ENCODE measurements at regions not wholly inside any gene's neighbourhood (a gene's known extent, or its start where the extent isn't known, plus 50 kb on each side); places are given as distances from the start of the nearest gene placed in this dataset.
A peak's percentile ranks its signal among the peaks of the same experiment; 100 is the strongest.

GRCh38 chr2:221635949-221636348 lies 63.8 kb upstream of the EPHA4 start:
- DNase-seq (ENCODE audit: low read depth in 1 of 2, low spot score in 2 of 2), result no peak
- CTCF ChIA-PET (ENCODE audit: partially characterized antibody), result interaction anchor here (0.7 kb wide), 1 partner anchor 198 kb away, joined by 3 read pairs; no protein-coding TSS in a partner anchor

More at GRCh38 chr2:221635949-221636348, 63.8 kb upstream of the EPHA4 start:
- H3K9ac ChIP-seq (replicated peaks in 1 of 4; ENCODE audit: extremely low read depth in 1 of 4, low read depth in 3 of 4, low read length in 3 of 4), result no peak overlapping the region
- no peak overlapping the region for H2AFZ ChIP-seq (ENCODE audit: low read length)
- no peak overlapping the region for H3K27ac ChIP-seq (ENCODE audit: low read depth, low read length)
- no peaks in the 10 kb centered on the region for H3K9me3 ChIP-seq (ENCODE audit: insufficient read depth in 2 of 2, low read depth in 1 of 2, low read length in 1 of 2)
- H2BK12ac ChIP-seq (ENCODE audit: low read depth, low read length), result no peak overlapping the region
- H3K56ac ChIP-seq (replicated peaks; ENCODE audit: insufficient read length, low read depth, low read length), result no peak overlapping the region
- no peak overlapping the region for H2AK5ac ChIP-seq (ENCODE audit: low read depth, low read length)
- H2BK15ac ChIP-seq (ENCODE audit: low read length), result no peak overlapping the region
- H3K4ac ChIP-seq (replicated peaks; ENCODE audit: insufficient read length, low read depth, low read length), result no peak overlapping the region
- no peak overlapping the region for H4K8ac ChIP-seq (ENCODE audit: extremely low read depth, insufficient read depth, low read length)
- no peaks in the 10 kb centered on the region for H3K79me1 ChIP-seq (ENCODE audit: low read depth, low read length)
- H4K91ac ChIP-seq (replicated peaks; ENCODE audit: insufficient read length, low read length), result no peak overlapping the region
- TF ChIP-seq, protein P1, sequence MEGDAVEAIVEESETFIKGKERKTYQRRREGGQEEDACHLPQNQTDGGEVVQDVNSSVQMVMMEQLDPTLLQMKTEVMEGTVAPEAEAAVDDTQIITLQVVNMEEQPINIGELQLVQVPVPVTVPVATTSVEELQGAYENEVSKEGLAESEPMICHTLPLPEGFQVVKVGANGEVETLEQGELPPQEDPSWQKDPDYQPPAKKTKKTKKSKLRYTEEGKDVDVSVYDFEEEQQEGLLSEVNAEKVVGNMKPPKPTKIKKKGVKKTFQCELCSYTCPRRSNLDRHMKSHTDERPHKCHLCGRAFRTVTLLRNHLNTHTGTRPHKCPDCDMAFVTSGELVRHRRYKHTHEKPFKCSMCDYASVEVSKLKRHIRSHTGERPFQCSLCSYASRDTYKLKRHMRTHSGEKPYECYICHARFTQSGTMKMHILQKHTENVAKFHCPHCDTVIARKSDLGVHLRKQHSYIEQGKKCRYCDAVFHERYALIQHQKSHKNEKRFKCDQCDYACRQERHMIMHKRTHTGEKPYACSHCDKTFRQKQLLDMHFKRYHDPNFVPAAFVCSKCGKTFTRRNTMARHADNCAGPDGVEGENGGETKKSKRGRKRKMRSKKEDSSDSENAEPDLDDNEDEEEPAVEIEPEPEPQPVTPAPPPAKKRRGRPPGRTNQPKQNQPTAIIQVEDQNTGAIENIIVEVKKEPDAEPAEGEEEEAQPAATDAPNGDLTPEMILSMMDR (IDR thresholded peaks at IDR 0.05; ENCODE audit: control extremely low read depth in 1 of 3, insufficient read depth in 1 of 3, low read depth in 1 of 3, low read length in 3 of 3), result peak in 2 of 3 experiments; percentile 9 to 27; a peak in 1 of 4 replicates
- TF ChIP-seq TCF12 (IDR thresholded peaks at IDR 0.05; ENCODE audit: low read depth, low read length) (no peak), SP2 (IDR thresholded peaks at IDR 0.05; ENCODE audit: low read length) (no peak), RAD21 (IDR thresholded peaks at IDR 0.05 in 1 of 2, conservative IDR thresholded peaks at IDR 0.05 in 1 of 2; ENCODE audit: low read depth in 2 of 2, low read length in 2 of 2) (peak; percentile 34 to 54), RBBP5 (IDR thresholded peaks at IDR 0.05; ENCODE audit: borderline replicate concordance, low read depth, low read length) (no peak), SRF (IDR thresholded peaks at IDR 0.05; ENCODE audit: low read depth, low read length) (no peak)
- no peak overlapping the region for H3K14ac ChIP-seq (ENCODE audit: insufficient read length)
- H4K5ac ChIP-seq (ENCODE audit: insufficient read length, low read depth, low read length), result no peak overlapping the region
- H3K4me1 ChIP-seq (replicated peaks in 1 of 4; ENCODE audit: control insufficient read depth in 3 of 4, insufficient read depth in 4 of 4, low read length in 3 of 4), result no peaks in the 10 kb centered on the region
- FAIRE-seq, result no peak
- no peak overlapping the region for H3K4me2 ChIP-seq (ENCODE audit: insufficient read depth in 1 of 2, low read depth in 2 of 2, low read length in 2 of 2)
- no peaks in the 10 kb centered on the region for H3K27me3 ChIP-seq (replicated peaks in 1 of 4; ENCODE audit: control insufficient read depth in 3 of 4, extremely low read depth in 1 of 4, insufficient read depth in 3 of 4, low read length in 3 of 4)
- POLR2A ChIA-PET (ENCODE audit: partially characterized antibody), result no interaction called here
- H3K4me3 ChIP-seq (ENCODE audit: extremely low read depth in 1 of 4, insufficient read depth in 2 of 4, low read depth in 3 of 4, low read length in 4 of 4), result no peak overlapping the region
- H3K23me2 ChIP-seq (ENCODE audit: low read depth, low read length), result no peaks in the 10 kb centered on the region
- no peaks in the 10 kb centered on the region for H3K79me2 ChIP-seq (ENCODE audit: control insufficient read depth in 1 of 2, insufficient read depth in 2 of 2, low read length in 2 of 2)
- no peak overlapping the region for H2BK120ac ChIP-seq (replicated peaks; ENCODE audit: low read depth, low read length)
- H2BK20ac ChIP-seq (ENCODE audit: low read length), result no peak overlapping the region
- no peaks in the 10 kb centered on the region for H3K36me3 ChIP-seq (ENCODE audit: control insufficient read depth in 2 of 4, insufficient read depth in 4 of 4, low read length in 3 of 4)
- H2BK5ac ChIP-seq (ENCODE audit: low read depth, low read length), result no peak overlapping the region
- no peak overlapping the region for H3K23ac ChIP-seq (ENCODE audit: insufficient read length)
- peak overlapping the region; percentile 21; the same call in 1 of the 2 replicates for H3K18ac ChIP-seq (ENCODE audit: extremely low read depth, low read length)
- no peaks in the 10 kb centered on the region for H4K20me1 ChIP-seq (replicated peaks in 1 of 2; ENCODE audit: control insufficient read depth in 1 of 2, insufficient read depth in 2 of 2, low read length in 2 of 2)

Measured in H1 (cell line).